Testis (tissue), 2 donors: ENCODE measurements at regions not wholly inside any gene's neighbourhood (a gene's known extent, or its start where the extent isn't known, plus 50 kb on each side); places are given as distances from the start of the nearest gene placed in this dataset.

Experiments used
- CTCF ChIP-seq, 3 experiments: fragments of 450-650 bp in 2 of 3; fragments of 200-600 bp in 1 of 3; sonication (generic) in 1 of 3; IDR thresholded peaks; one replicate each; pipeline ENCODE4 v1.5.1; 2016 to 2019; ENCODE audit warnings: antibody characterized with exemption in 3 of 3, mild to moderate bottlenecking in 2 of 3, moderate library complexity in 1 of 3
- POLR2A ChIP-seq: fragments of 450-650 bp; IDR thresholded peaks from one replicate; pipeline ENCODE4 v1.6.1; 2017; ENCODE audit warnings: antibody characterized with exemption, mild to moderate bottlenecking, moderate library complexity

GRCh38 chr7:82685214-82685613, 241.6 kb upstream of the CACNA2D1 start:
- no peak for TF ChIP-seq POLR2A
- no peak for TF ChIP-seq CTCF (IDR thresholded peaks at IDR 0.05)
